CD4-positive, alpha-beta T cell treated with Interleukin-21 for 1 hour (primary cell): ENCODE measurements at regions not wholly inside any gene's neighbourhood (a gene's known extent, or its start where the extent isn't known, plus 50 kb on each side); places are given as distances from the start of the nearest gene placed in this dataset.
"Not testable (repeated sequence)": the region's sequence is repeated elsewhere in the genome, so short reads cannot be mapped to it uniquely, and the experiment has no call there.

Experiments
- DNase-seq: peaks from one replicate; pipeline ENCODE4 v3.0.0-alpha.2; 2020

GRCh38 chr16:66205287-66206231 lies 160.9 kb upstream of the CDH5 start:
- no peak for DNase-seq

DNA sequence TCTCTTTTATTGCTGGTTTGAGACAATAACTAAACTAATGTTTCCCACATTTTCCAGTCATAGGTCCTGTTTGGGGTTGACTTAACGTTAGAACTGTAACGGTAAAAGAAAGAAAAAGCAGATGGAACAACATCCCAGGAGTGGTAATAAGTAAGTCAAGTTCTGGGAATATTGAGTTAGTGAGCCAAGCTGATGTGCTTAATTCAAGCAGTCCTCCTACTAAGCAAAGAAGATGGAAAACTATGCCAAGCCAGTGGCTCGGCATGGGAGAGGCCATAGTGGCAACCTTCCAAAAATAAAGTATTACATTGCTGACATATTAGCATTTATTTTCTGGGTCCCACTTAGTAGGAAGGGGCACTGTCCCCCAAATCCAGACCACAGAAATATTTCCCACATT lies 161.7 kb upstream of the CDH5 start:
- no peak for DNase-seq

DNA sequence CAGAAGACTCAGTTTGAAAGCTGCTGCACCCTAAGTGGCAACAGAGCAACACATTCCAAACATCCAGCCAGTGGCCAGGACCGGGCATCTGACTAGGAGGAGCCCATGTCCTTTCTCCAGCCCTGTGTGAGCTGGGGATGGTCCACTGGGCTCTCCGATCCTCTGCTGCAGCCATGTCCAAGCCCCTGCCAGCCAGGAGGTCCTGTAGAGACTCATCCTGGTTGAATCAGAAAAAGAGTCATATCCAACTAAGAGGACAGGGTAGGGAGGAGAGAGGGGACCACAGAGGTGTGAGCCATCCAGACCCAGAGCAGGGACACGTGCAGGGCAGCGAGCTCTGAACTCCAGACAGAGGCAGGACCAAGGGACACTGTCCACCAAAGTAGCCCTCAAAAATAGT lies 163.0 kb upstream of the CDH5 start:
- no peak for DNase-seq

GRCh38 chr16:66199189-66199588 lies 167.3 kb upstream of the CDH5 start:
- DNase-seq: no peak

DNA sequence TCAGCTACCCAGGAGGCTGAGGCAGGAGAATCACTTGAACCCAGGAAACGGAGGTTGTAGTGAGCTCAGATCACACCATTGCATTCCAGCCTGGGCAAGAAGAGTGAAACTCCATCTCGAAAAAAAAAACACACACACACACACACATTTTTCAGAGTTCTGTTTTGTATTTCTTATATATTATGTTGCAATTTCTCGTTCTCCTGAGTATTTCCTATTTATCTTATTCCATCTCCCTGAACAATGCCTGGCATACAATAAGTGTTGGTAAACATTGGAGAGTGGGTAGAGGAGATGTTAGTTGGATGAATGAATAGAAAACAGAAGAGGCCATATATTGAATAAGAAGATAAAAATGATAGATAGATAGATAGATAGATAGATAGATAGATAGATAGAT lies 167.8 kb upstream of the CDH5 start:
- no peak for DNase-seq

- DNase-seq: no peak
These were observed 168.7 kb upstream of the CDH5 start for GRCh38 chr16:66197668-66198278.

- no peak for DNase-seq
These were observed 169.7 kb upstream of the CDH5 start for GRCh38 chr16:66196770-66197169.

GRCh38 chr16:66194866-66195265 lies 171.6 kb upstream of the CDH5 start:
- no peak for DNase-seq

- DNase-seq: no peak
These were observed 172.8 kb upstream of the CDH5 start for GRCh38 chr16:66193543-66194229.

DNA sequence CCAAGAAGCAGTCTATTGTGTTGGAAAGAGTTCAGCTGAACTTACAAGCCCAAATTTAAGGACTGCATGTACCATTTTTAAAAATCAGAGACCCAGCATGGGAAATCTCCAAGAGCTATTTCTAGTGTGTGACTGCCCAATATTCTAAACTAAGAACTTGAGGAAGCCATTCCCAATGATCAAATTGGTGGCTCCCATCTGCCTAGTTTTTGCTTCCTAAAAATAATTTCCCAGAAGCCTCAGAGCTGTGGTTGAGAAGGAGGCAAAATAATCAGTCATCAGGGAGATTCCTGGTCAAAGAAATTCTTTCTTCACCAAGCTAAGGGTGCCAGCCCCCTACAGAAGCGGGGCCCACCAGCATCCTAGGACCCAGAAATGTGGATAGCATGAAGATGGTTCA lies 176.1 kb upstream of the CDH5 start:
- DNase-seq: no peak

- DNase-seq: no peak
These were observed 176.5 kb upstream of the CDH5 start for GRCh38 chr16:66189951-66190350.

DNA sequence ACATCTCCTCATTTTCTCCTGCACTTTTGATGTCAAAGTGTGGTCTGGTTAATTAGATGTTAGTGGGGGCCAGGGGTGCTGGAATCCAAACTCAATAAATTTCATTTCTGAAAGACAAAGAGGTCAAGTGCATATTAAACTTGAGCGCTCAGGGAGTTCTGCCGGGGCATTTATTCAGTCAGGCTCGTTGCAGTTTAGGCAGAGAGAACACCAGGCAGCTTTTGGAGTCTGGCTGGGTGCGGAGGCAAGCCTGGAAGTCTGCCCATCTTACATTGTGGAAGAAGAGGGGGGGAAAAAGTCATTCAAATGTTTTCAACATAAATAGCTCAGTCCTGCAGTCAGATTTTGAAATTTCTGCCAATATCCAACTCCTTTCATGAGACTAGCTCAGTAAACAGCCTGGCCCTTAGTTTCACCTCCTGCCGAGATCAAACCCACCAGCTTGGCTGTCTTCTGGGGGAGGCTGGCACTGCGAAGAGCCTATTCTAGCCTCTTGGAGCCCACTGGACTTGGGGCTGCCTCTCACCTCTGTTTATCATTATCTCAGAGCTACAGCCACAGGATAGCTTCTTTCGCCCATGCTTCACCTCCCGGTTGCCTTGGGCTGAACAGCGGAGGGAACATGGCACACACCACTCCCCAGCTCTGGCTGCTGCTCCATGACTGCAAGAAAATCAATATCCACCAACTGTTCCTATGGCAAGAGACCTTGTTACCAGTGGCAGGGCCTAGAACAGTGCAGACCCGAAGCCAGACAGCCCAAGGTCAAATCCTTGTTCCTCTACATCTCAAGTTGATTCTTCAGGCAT lies 177.4 kb upstream of the CDH5 start:
- no peak for DNase-seq

GRCh38 chr16:66186251-66186785 lies 180.2 kb upstream of the CDH5 start:
- DNase-seq: no peak

- no peak for DNase-seq
These were observed 183.9 kb upstream of the CDH5 start for GRCh38 chr16:66182592-66182991.

GRCh38 chr16:66176731-66177130 lies 189.8 kb upstream of the CDH5 start:
- DNase-seq: no peak

DNA sequence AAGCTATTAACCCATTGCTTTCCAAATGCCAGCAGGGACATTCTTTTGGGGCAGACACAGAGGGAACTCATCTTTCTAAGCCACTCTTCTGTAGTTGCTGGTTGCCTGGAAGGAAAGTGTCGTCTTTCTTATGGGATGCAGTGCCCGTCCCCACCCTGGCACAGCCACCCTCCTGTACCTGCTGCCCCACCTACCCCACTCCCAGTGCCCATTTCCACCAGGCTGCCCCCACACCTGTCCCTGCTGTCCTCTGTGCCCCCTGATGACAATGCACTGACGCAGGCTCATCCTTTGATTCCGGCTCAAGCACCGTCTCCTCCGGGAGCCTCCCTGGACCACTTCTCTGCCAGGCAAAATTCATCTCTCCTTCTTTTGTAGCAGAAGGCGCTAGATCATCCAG lies 190.4 kb upstream of the CDH5 start:
- no peak for DNase-seq

- DNase-seq: no peak
These were observed 190.9 kb upstream of the CDH5 start for GRCh38 chr16:66175636-66176035.

GRCh38 chr16:66175058-66175457 lies 191.4 kb upstream of the CDH5 start:
- no peak for DNase-seq

DNA sequence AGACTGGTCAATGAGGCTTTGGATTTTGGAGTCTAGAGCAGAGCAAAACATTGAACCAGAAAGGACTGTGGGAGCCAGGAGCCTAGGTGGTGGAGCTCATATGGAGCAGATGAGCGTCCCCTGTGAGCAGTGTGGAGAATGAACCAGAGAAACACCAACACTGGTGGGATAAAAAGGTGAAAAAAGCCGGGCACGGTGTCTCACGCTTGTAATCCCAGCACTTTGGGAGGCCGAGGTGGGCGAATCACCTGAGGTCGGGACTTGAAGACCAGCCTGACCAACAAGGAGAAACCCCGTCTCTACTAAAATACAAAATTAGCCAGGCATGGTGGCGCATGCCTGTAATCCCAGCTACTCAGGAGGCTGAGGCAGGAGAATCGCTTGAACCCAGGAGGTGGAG lies 192.7 kb upstream of the CDH5 start:
- DNase-seq: not testable (repeated sequence)

DNA sequence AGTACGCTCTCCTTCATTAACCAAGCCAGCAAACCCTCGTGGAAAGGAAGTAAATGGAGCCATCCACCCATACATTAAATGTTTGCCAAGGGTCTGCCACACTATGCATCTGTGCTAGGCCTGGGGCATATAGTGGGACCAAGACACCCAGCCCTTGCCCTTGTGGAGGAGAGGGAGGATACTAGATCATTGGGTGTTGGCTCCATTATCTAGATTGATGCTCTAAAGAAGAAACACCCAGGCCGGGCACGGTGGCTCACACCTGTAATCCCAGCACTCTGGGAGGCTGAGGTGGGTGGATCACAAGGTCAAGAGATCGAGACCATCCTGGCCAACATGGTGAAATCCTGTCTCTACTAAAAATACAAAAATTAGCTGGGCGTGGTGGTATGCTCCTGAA lies 193.3 kb upstream of the CDH5 start:
- not testable (repeated sequence) for DNase-seq

DNA sequence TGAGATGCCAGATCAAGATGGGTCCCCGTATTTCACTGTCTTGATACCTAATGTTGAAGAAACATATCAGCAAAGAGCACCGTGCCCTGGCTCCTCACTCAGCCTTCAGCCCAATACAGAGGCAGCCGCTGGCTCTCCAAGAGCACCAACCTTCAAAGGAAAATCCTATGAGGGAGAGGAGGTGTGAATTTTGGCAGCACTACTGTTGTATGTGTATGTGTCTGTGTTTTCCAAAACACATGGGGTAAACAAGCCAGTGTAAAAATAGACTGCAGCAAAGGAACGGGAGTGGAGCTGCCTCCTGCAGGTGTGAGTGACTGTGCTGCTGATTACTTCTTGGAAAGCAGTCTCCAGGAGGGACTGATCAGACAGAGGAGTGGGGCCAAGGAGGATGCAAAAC lies 194.0 kb upstream of the CDH5 start:
- DNase-seq: no peak

- DNase-seq: no peak
These were observed 194.9 kb upstream of the CDH5 start for GRCh38 chr16:66171578-66171977.

- DNase-seq: no peak
These were observed 195.5 kb upstream of the CDH5 start for GRCh38 chr16:66170989-66171388.
